AG20443 (cell line): ENCODE measurements at regions not wholly inside any gene's neighbourhood (a gene's known extent, or its start where the extent isn't known, plus 50 kb on each side); places are given as distances from the start of the nearest gene placed in this dataset.
"Not testable (repeated sequence)": the region's sequence is repeated elsewhere in the genome, so short reads cannot be mapped to it uniquely, and the experiment has no call there.

Experiments
- DNase-seq: peaks from one replicate; pipeline ENCODE4 v3.0.0; 2012; ENCODE audit warnings: low spot score, mixed read lengths

GRCh38 chr5:6321078-6321477, 57.3 kb downstream of the MED10 start:
- DNase-seq, result no peak

- no peak for DNase-seq
Observed at GRCh38 chr5:6319116-6319515, 59.2 kb downstream of the MED10 start.

- DNase-seq, result no peak
Observed at GRCh38 chr5:6317116-6317798, 61.1 kb downstream of the MED10 start.

GRCh38 chr5:6315580-6315979, 62.8 kb downstream of the MED10 start:
- DNase-seq, result no peak

GRCh38 chr5:6311568-6312501, 66.5 kb downstream of the MED10 start:
- DNase-seq, result no peak

- no peak for DNase-seq
Observed at GRCh38 chr5:6309949-6310348, 68.4 kb downstream of the MED10 start.

DNA sequence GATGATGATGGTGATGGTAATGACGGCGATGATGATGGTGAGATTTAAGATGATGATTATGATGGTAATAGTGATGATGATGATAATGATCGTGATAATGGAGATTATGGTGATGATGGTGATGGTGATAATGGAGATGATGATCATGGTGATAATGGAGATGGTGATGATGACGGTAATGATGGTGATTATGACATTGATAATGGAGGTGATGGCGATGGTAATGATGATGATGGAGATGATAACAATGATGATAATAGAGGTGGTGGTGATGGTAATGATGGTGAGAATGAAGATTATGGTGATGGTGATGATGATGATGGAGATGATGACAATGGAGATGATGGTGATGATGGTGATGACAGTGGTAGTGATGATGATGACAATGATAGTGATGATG, 69.7 kb downstream of the MED10 start:
- no peak for DNase-seq

- DNase-seq, result no peak
Observed at GRCh38 chr5:6307304-6307703, 71.0 kb downstream of the MED10 start.

DNA sequence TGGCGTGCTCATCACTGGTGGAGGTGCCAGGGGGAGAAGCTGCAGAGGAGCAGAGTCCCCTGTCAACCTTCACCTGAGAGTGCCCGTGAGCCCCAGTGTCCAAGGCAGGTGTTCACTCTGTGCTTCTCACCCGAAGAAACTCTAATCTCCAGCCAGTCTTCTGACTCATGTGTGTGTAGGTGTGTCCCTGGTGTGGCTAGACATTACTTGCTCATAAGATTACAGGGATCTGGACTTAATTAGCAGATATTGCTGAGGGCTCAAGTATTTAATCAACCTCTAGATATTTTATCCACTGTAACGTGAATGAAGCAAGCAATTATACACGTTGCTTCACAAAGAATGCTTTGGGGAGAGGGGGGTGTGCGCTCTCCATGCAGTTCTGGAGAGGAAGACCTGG, 72.5 kb downstream of the MED10 start:
- no peak for DNase-seq

GRCh38 chr5:6302684-6303083, 75.7 kb downstream of the MED10 start:
- no peak for DNase-seq

- DNase-seq, result no peak
Observed at GRCh38 chr5:6302075-6302474, 76.3 kb downstream of the MED10 start.

GRCh38 chr5:6296524-6296923, 81.8 kb downstream of the MED10 start:
- DNase-seq, result no peak

DNA sequence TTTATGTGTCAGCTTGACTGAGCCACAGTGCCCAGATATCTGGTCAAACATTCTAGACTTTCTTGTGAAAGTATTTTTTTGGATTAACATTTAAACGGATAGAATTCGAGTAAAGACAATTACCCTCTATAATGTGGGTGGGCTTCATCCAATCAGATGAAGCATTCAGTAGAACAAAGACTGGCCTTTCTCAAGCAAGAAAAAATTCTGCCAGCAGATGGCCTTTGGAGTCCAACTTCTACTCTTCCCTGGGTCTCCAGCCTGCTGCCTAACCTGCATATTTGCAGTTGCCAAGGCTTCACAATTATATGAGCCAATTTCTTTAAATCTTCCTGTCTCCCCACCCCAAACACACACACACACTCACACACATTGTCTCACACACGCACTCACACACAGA, 86.4 kb downstream of the MED10 start:
- no peak for DNase-seq

DNA sequence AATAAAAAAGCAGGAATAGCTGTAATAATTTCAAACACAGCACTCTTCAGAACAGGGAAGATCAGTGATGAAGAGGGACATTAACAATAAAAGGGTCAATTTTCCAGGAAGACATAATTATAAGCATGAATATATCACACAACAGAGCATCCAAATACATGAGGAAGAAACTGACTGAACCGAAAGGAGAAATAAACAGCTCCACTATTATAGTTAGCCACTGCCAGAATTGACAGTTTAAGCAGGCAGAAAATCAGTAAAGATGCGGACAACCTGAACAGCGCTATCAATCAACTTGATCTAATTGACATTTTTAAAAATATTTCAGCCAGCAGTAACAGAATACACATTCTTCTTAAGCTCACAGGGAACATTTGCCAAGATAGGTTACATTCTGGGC, 89.1 kb downstream of the MED10 start:
- DNase-seq, result no peak

- no peak for DNase-seq
Observed at GRCh38 chr5:6287176-6287575, 91.2 kb downstream of the MED10 start.

GRCh38 chr5:6286404-6286803, 91.9 kb downstream of the MED10 start:
- DNase-seq, result no peak

DNA sequence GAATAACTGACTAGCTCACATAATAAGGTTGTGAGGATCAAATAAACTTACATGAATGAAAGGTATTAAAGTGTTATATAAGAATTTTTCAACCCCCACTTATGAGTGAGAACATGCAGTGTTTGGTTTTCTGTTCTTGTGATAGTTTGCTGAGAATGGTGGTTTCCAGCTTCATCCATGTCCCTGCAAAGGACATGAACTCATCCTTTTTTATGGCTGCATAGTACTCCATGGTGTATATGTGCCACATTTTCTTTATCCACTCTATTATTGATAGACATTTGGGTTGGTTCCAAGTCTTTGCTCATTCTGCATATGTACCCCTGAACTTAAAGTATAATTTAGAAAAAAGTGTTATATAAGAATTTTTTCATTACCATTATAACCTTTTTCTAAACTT, 93.9 kb downstream of the MED10 start:
- not testable (repeated sequence) for DNase-seq

GRCh38 chr5:6282352-6282751, 96.0 kb downstream of the MED10 start:
- no peak for DNase-seq

- no peak for DNase-seq
Observed at GRCh38 chr5:6281818-6282217, 96.5 kb downstream of the MED10 start.

DNA sequence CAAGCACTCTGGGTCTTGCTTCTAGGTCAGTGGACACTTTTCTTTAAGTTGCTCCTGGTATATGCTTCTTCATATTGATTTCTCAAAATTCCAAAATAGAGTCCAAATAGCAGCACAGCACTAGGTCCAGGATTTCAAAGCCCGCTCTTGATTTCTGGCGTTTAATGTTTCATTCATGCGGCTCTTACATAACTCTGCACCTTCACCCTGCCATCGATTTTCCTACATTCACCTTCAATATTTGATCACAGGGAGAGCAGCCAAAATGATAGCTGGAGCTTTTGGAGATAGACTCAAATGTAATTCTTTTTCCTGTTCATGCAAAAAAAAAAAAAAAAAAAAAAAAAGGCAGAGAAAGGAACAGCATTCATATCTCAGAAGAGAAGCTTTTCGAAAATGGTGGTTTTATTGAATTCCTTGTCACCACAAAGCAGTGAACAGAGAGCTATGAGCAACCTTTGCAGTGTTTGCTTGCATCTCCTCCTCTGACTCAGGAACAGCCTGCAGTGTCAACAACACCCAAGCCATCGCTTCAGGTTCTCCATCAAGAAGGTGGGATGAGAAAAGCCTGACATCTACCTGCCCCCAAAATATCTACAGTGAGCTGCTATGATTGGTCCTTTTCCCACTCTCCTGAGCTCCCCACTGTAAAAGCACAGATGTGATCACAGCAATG, 97.8 kb downstream of the MED10 start:
- no peak for DNase-seq

GRCh38 chr5:6279607-6280006, 98.7 kb downstream of the MED10 start:
- DNase-seq, result no peak

- no peak for DNase-seq
Observed at GRCh38 chr5:6274846-6275543, 103.4 kb downstream of the MED10 start.
